ENCODE measurements at regions not wholly inside any gene's neighbourhood (a gene's known extent, or its start where the extent isn't known, plus 50 kb on each side); places are given as distances from the start of the nearest gene placed in this dataset.

GRCh38 chr3:110099711-110100110 is 762.4 kb upstream of the DPPA4 start (continued):
- TF ChIP-seq EGR1 (IDR thresholded peaks at IDR 0.05; ENCODE audit: low read depth in 2 of 2) (no peak), SP1 (IDR thresholded peaks at IDR 0.05) (no peak), ZBTB33 (IDR thresholded peaks at IDR 0.05) (no peak), ATF3 (IDR thresholded peaks at IDR 0.05) (no peak)

GRCh38 chr3:110101361-110101760 is 764.0 kb upstream of the DPPA4 start:
- no peak overlapping the region for H3K9ac ChIP-seq (ENCODE audit: low read depth in 1 of 2, low read length in 2 of 2)
- H3K4me1 ChIP-seq (ENCODE audit: control insufficient read depth in 4 of 4, insufficient read depth in 4 of 4, low read length in 3 of 4), result no peaks in the 10 kb centered on the region
- DNase-seq (ENCODE audit: low spot score), result no peak
- no peaks in the 10 kb centered on the region for H3K36me3 ChIP-seq (ENCODE audit: control insufficient read depth in 4 of 4, insufficient read depth in 3 of 4, low read depth in 1 of 4, low read length in 3 of 4)
- H3K27me3 ChIP-seq (ENCODE audit: control insufficient read depth in 4 of 4, insufficient read depth in 4 of 4, low read length in 3 of 4), result no peaks in the 10 kb centered on the region
- H3K4me3 ChIP-seq (ENCODE audit: low read depth in 1 of 3, low read length in 3 of 3), result no peak overlapping the region
- H3K27ac ChIP-seq (ENCODE audit: low read depth in 1 of 2, low read length in 2 of 2), result no peak overlapping the region
- H3K9me3 ChIP-seq (ENCODE audit: control insufficient read depth in 4 of 4, low read length in 3 of 4), result peaks cover 0 to 2% (median 0%) of the 10 kb centered on the region in 4 donors
- TF ChIP-seq FOXA2 (IDR thresholded peaks at IDR 0.05) (no peak), MAX (IDR thresholded peaks at IDR 0.05) (no peak), YY1 (IDR thresholded peaks at IDR 0.05) (no peak), EGR1 (IDR thresholded peaks at IDR 0.05; ENCODE audit: low read depth in 2 of 2) (no peak), HNF4A (conservative IDR thresholded peaks at IDR 0.05) (no peak), HNF4G (IDR thresholded peaks at IDR 0.05) (no peak), REST (IDR thresholded peaks at IDR 0.05) (no peak), NR2F2 (IDR thresholded peaks at IDR 0.05) (no peak), ZBTB33 (IDR thresholded peaks at IDR 0.05) (no peak), ATF3 (IDR thresholded peaks at IDR 0.05) (no peak), SP1 (IDR thresholded peaks at IDR 0.05) (no peak), RXRA (IDR thresholded peaks at IDR 0.05) (no peak), JUND (IDR thresholded peaks at IDR 0.05) (no peak), CTCF (IDR thresholded peaks at IDR 0.05; ENCODE audit: low read depth, low read length, missing input control) (no peak), TAF1 (conservative IDR thresholded peaks at IDR 0.05) (no peak), GABPA (IDR thresholded peaks at IDR 0.05 in 1 of 2, conservative IDR thresholded peaks at IDR 0.05 in 1 of 2) (no peak), FOXA1 (IDR thresholded peaks at IDR 0.05) (no peak), RAD21 (IDR thresholded peaks at IDR 0.05) (no peak)
